Esophagus muscularis mucosa (tissue), 4 donors: ENCODE measurements at regions not wholly inside any gene's neighbourhood (a gene's known extent, or its start where the extent isn't known, plus 50 kb on each side); places are given as distances from the start of the nearest gene placed in this dataset.

Experiments used
- DNase-seq: peaks from one replicate; pipeline ENCODE4 v3.0.0-alpha.2; 2017; ENCODE audit errors: extremely low spot score
- H3K27ac ChIP-seq, 4 donors: fragments of 200-600 bp; sonication (generic); replicated peaks in 1 of 4; 1 replicate in 3 of 4; 2 replicates in 1 of 4; pipeline ENCODE4 v1.5.1; 2016 to 2019; ENCODE audit warnings: mild to moderate bottlenecking in 1 of 4
- H3K27me3 ChIP-seq, 4 donors: fragments of 200-600 bp; sonication (generic); one replicate each; pipeline versions ENCODE4 v1.5.1 to v1.6.0; 2016 to 2019
- H3K36me3 ChIP-seq, 4 donors: fragments of 200-600 bp; sonication (generic); one replicate each; pipeline ENCODE4 v1.5.1; 2016 to 2019
- H3K4me1 ChIP-seq, 4 donors: fragments of 200-600 bp; sonication (generic); one replicate each; pipeline ENCODE4 v1.5.1; 2016 to 2019
- H3K4me3 ChIP-seq, 4 donors: fragments of 200-600 bp; sonication (generic); 1 replicate in 2 of 4; 2 replicates in 2 of 4; pipeline ENCODE4 v1.5.1; 2016 to 2019; ENCODE audit warnings: mild to moderate bottlenecking in 4 of 4, moderate library complexity in 1 of 4
- H3K9me3 ChIP-seq, 4 donors: fragments of 200-600 bp; sonication (generic); 1 replicate in 3 of 4; 2 replicates in 1 of 4; pipeline ENCODE4 v1.5.1; 2016 to 2019
- EP300 ChIP-seq: sonication (generic); formaldehyde crosslinking; IDR thresholded peaks from one replicate; pipeline ENCODE4 v1.6.1; 2017; ENCODE audit warnings: antibody characterized with exemption
- POLR2A ChIP-seq: fragments of 450-650 bp; IDR thresholded peaks from one replicate; pipeline ENCODE4 v1.6.1; 2017; ENCODE audit warnings: antibody characterized with exemption, moderate library complexity, mild to moderate bottlenecking, low read depth
- POLR2AphosphoS5 ChIP-seq, 2 donors: sonication (generic); formaldehyde crosslinking; IDR thresholded peaks; one replicate each; pipeline ENCODE4 v1.6.1; 2017; ENCODE audit warnings: antibody characterized with exemption in 2 of 2
- WGBS: methylation state at CpG from one replicate; pipeline ENCODE4 v1.1.5; 2018; 5-methylcytosine and 5-hydroxymethylcytosine counted together
- intact Hi-C: fragments of 100-400 bp; cut with DNase I; formaldehyde crosslinking; loops from one replicate; pipeline ENCODE4 v1.15.1; 2023
- TF ChIP-seq, protein P1 (sequence below), 3 experiments: fragments of 200-600 bp in 2 of 3; fragments of 450-650 bp in 1 of 3; sonication (generic) in 2 of 3; IDR thresholded peaks; one replicate each; pipeline ENCODE4 v1.5.1; 2017 to 2019; ENCODE audit warnings: antibody characterized with exemption in 3 of 3, mild to moderate bottlenecking in 2 of 3, moderate library complexity in 1 of 3

DNA sequence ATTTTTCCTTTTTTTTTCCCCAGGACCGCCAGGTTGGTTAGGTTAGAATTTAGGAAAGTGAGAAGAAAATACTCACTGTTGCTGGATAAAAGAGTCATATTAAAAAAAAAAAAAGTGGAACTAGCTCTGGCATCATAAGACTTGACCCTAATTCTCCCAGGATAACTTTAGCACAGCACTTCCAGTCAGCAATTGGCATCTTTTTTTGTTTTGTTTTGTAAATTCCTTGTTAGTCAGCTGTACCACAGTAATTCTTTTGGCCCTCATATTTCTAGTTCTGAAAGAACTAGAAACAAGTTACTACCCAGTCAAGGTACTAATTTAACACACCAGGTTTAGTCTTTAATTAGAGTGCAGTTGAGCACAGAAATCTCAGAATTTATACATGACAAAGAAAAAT, 873.5 kb upstream of the POU3F3 start:
- no peak for DNase-seq
- no peak overlapping the region for H3K4me3 ChIP-seq
- no peak overlapping the region for H3K27ac ChIP-seq
- WGBS: 56% methylated on average over 1 of the region's 1 CpG
- TF ChIP-seq POLR2A: no peak
- TF ChIP-seq EP300: no peak
- TF ChIP-seq POLR2AphosphoS5 (IDR thresholded peaks at IDR 0.05): no peak
- TF ChIP-seq, protein P1, sequence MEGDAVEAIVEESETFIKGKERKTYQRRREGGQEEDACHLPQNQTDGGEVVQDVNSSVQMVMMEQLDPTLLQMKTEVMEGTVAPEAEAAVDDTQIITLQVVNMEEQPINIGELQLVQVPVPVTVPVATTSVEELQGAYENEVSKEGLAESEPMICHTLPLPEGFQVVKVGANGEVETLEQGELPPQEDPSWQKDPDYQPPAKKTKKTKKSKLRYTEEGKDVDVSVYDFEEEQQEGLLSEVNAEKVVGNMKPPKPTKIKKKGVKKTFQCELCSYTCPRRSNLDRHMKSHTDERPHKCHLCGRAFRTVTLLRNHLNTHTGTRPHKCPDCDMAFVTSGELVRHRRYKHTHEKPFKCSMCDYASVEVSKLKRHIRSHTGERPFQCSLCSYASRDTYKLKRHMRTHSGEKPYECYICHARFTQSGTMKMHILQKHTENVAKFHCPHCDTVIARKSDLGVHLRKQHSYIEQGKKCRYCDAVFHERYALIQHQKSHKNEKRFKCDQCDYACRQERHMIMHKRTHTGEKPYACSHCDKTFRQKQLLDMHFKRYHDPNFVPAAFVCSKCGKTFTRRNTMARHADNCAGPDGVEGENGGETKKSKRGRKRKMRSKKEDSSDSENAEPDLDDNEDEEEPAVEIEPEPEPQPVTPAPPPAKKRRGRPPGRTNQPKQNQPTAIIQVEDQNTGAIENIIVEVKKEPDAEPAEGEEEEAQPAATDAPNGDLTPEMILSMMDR (IDR thresholded peaks at IDR 0.05): no peak
- intact Hi-C loops: no loop called here
- no peaks in the 10 kb centered on the region for H3K27me3 ChIP-seq
- no peaks in the 10 kb centered on the region for H3K9me3 ChIP-seq
- no peaks in the 10 kb centered on the region for H3K36me3 ChIP-seq
- H3K4me1 ChIP-seq: no peaks in the 10 kb centered on the region

DNA sequence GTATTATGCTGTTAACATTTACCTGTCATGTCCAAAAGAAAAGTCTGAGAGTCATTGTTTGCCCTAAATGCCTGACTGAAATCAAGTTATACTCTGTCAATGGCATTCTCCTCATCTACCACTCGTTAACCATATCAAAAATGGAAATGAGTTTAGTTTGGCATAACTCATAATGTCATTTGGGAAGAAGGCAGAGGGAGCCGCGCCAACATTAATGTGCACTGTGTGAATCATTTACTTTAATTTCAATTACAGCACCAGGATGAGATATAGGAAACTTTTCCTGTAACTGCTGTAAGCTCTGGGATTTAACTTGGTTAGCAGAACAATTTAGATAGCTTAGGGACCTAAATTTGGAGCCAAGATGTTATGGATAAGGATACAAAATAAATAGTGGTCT, 871.2 kb upstream of the POU3F3 start:
- WGBS: 82% methylated on average over 3 of the region's 3 CpGs
- Histone ChIP-seq H3K27me3 (no peaks in the 10 kb centered on the region), H3K9me3 (no peaks in the 10 kb centered on the region), H3K4me3 (no peak overlapping the region), H3K4me1 (no peaks in the 10 kb centered on the region), H3K36me3 (no peaks in the 10 kb centered on the region), H3K27ac (no peak overlapping the region)
- TF ChIP-seq POLR2A (no peak), EP300 (no peak), POLR2AphosphoS5 (IDR thresholded peaks at IDR 0.05) (no peak)
- TF ChIP-seq, protein P1 (IDR thresholded peaks at IDR 0.05): no peak
- intact Hi-C loops: no loop called here
- no peak for DNase-seq

DNA sequence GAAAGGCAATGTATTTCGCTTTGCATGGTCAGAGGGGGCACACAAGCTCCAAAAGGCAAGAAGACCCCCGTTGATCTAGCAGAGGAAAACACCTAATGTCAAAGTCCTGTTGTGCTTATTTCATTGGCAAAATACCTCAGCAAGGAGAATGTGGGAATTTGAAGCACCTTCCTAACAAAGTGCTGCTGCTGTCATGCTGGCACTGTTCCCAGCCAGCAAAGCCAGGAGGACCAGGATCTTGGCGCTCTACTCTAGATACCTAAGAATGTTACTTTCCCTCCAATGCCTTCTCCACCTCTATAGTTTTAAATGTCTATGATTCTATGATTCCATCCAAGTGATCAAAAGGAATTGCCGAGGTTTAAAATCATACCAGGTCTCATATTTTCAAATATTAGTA, 867.9 kb upstream of the POU3F3 start:
- TF ChIP-seq POLR2AphosphoS5 (IDR thresholded peaks at IDR 0.05) (no peak), EP300 (no peak), POLR2A (no peak)
- TF ChIP-seq, protein P1 (IDR thresholded peaks at IDR 0.05): no peak
- 76% methylated on average over 4 of the region's 4 CpGs for WGBS
- Histone ChIP-seq H3K4me1 (no peaks in the 10 kb centered on the region), H3K9me3 (no peaks in the 10 kb centered on the region), H3K36me3 (no peaks in the 10 kb centered on the region), H3K27ac (no peak overlapping the region), H3K4me3 (no peak overlapping the region), H3K27me3 (no peaks in the 10 kb centered on the region)
- intact Hi-C loops: no loop called here
- no peak for DNase-seq

DNA sequence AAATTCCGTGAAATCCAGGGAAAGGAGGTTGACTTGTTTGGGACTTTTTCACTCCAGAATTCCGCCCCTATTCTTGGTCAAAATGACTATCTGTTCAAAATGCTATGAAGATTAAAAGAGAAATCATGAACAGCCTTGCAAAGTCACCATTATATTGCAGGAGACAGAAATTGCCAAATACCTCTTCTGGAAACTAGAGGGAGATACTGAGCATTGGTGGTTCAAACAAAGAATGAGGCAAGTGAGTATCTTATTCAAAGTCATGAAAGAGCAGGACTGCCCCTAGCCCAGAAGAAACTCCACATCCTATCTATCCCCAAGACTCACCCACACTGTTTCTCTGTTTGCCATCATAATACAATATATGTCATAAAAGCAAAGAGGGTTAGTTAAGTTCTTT, 862.3 kb upstream of the POU3F3 start:
- intact Hi-C loops: no loop called here
- Histone ChIP-seq H3K36me3 (no peaks in the 10 kb centered on the region), H3K4me1 (no peaks in the 10 kb centered on the region), H3K4me3 (no peak overlapping the region), H3K9me3 (no peaks in the 10 kb centered on the region), H3K27me3 (no peaks in the 10 kb centered on the region), H3K27ac (no peak overlapping the region)
- 80% methylated on average over 2 of the region's 2 CpGs for WGBS
- DNase-seq: no peak
- TF ChIP-seq EP300 (no peak), POLR2AphosphoS5 (IDR thresholded peaks at IDR 0.05) (no peak), POLR2A (no peak)
- TF ChIP-seq, protein P1 (IDR thresholded peaks at IDR 0.05): no peak

DNA sequence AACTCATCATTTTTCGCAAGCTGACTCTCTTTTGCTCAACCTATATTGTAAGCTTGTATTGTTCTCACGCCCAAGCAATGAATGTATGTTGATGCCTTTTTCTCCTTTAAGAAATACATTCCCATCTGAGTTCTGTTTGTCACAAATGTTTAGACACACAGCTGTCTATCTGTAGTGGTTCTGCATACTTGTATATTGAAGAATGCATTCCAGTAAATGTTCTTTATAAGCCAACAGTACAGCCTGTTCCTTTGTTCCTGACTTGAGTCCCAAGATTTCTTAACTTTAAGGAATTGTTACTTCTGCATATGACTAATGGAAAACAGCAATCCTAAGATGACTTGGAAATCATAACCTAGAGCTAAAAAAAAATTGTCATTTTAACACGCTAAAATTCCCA, 849.1 kb upstream of the POU3F3 start:
- no peak overlapping the region for H3K4me3 ChIP-seq
- H3K27ac ChIP-seq: no peak overlapping the region
- TF ChIP-seq EP300 (no peak), POLR2A (no peak), POLR2AphosphoS5 (IDR thresholded peaks at IDR 0.05) (no peak)
- TF ChIP-seq, protein P1 (IDR thresholded peaks at IDR 0.05): no peak
- H3K36me3 ChIP-seq: no peaks in the 10 kb centered on the region
- no peaks in the 10 kb centered on the region for H3K4me1 ChIP-seq
- no peaks in the 10 kb centered on the region for H3K27me3 ChIP-seq
- no peaks in the 10 kb centered on the region for H3K9me3 ChIP-seq
- WGBS: 78% methylated on average over 3 of the region's 3 CpGs
- no peak for DNase-seq
- intact Hi-C loops: no loop called here
